ENCODE measurements at regions not wholly inside any gene's neighbourhood (a gene's known extent, or its start where the extent isn't known, plus 50 kb on each side); places are given as distances from the start of the nearest gene placed in this dataset.

GRCh38 chr2:8279506-8279905 is 402.4 kb upstream of the ID2 start:
- Histone ChIP-seq H3K4me1 (ENCODE audit: low read depth, poor library complexity, severe bottlenecking) (peaks cover 17% of the 10 kb centered on the region), H3K36me3 (ENCODE audit: insufficient read depth) (no peaks in the 10 kb centered on the region), H3K27ac (no peak overlapping the region), H3K4me3 (IDR thresholded peaks at IDR 0.05; ENCODE audit: insufficient read depth, low read depth, low read length) (no peak overlapping the region), H3K9ac (no peak overlapping the region), H3K4me2 (no peak overlapping the region), H2AFZ (ENCODE audit: low read depth) (no peak overlapping the region), H4K20me1 (ENCODE audit: insufficient read depth) (no peaks in the 10 kb centered on the region), H3K79me2 (ENCODE audit: insufficient read depth, low read depth) (no peaks in the 10 kb centered on the region), H3K27me3 (ENCODE audit: insufficient read depth, low read depth) (no peaks in the 10 kb centered on the region)
- no peak for TF ChIP-seq CTCF (conservative IDR thresholded peaks at IDR 0.05; ENCODE audit: low read depth, low read length)

GRCh38 chr2:8281234-8281633 is 400.6 kb upstream of the ID2 start:
- no peak overlapping the region for H3K4me2 ChIP-seq
- H3K79me2 ChIP-seq (ENCODE audit: insufficient read depth, low read depth) = no peaks in the 10 kb centered on the region
- TF ChIP-seq CTCF (conservative IDR thresholded peaks at IDR 0.05; ENCODE audit: low read depth, low read length) = no peak
- peaks cover 17% of the 10 kb centered on the region for H3K4me1 ChIP-seq (ENCODE audit: low read depth, poor library complexity, severe bottlenecking)
- no peak overlapping the region for H3K4me3 ChIP-seq (IDR thresholded peaks at IDR 0.05; ENCODE audit: insufficient read depth, low read depth, low read length)
- no peak overlapping the region for H3K27ac ChIP-seq
- H4K20me1 ChIP-seq (ENCODE audit: insufficient read depth) = no peaks in the 10 kb centered on the region
- no peaks in the 10 kb centered on the region for H3K36me3 ChIP-seq (ENCODE audit: insufficient read depth)
- H2AFZ ChIP-seq (ENCODE audit: low read depth) = no peak overlapping the region
- no peaks in the 10 kb centered on the region for H3K27me3 ChIP-seq (ENCODE audit: insufficient read depth, low read depth)
- H3K9ac ChIP-seq = no peak overlapping the region

- Histone ChIP-seq H3K79me2 (ENCODE audit: insufficient read depth, low read depth) (no peaks in the 10 kb centered on the region), H3K27ac (no peak overlapping the region), H3K4me3 (IDR thresholded peaks at IDR 0.05; ENCODE audit: insufficient read depth, low read depth, low read length) (no peak overlapping the region), H3K4me2 (no peak overlapping the region), H3K9ac (no peak overlapping the region), H4K20me1 (ENCODE audit: insufficient read depth) (no peaks in the 10 kb centered on the region), H3K36me3 (ENCODE audit: insufficient read depth) (no peaks in the 10 kb centered on the region), H2AFZ (ENCODE audit: low read depth) (no peak overlapping the region), H3K4me1 (ENCODE audit: low read depth, poor library complexity, severe bottlenecking) (peaks cover 17% of the 10 kb centered on the region), H3K27me3 (ENCODE audit: insufficient read depth, low read depth) (no peaks in the 10 kb centered on the region)
- TF ChIP-seq CTCF (conservative IDR thresholded peaks at IDR 0.05; ENCODE audit: low read depth, low read length) = no peak
Measured at GRCh38 chr2:8281950-8282857, 399.7 kb upstream of the ID2 start.

- Histone ChIP-seq H3K79me2 (ENCODE audit: insufficient read depth, low read depth) (no peaks in the 10 kb centered on the region), H3K4me2 (no peak overlapping the region), H3K27ac (no peak overlapping the region), H2AFZ (ENCODE audit: low read depth) (no peak overlapping the region), H4K20me1 (ENCODE audit: insufficient read depth) (no peaks in the 10 kb centered on the region), H3K4me1 (ENCODE audit: low read depth, poor library complexity, severe bottlenecking) (peaks cover 13% of the 10 kb centered on the region), H3K27me3 (ENCODE audit: insufficient read depth, low read depth) (no peaks in the 10 kb centered on the region), H3K36me3 (ENCODE audit: insufficient read depth) (no peaks in the 10 kb centered on the region), H3K4me3 (IDR thresholded peaks at IDR 0.05; ENCODE audit: insufficient read depth, low read depth, low read length) (no peak overlapping the region), H3K9ac (no peak overlapping the region)
- TF ChIP-seq CTCF (conservative IDR thresholded peaks at IDR 0.05; ENCODE audit: low read depth, low read length) = no peak
Measured at GRCh38 chr2:8282858-8283252, 399.0 kb upstream of the ID2 start.

Measured in KMS-11 (cell line).